ENCODE measurements at regions not wholly inside any gene's neighbourhood (a gene's known extent, or its start where the extent isn't known, plus 50 kb on each side); places are given as distances from the start of the nearest gene placed in this dataset.

GRCh38 chr12:23115984-23116383 is 491.0 kb downstream of the ETNK1 start:
- no peak for TF ChIP-seq CTCF (IDR thresholded peaks at IDR 0.05)
- no peak for TF ChIP-seq POLR2A (IDR thresholded peaks at IDR 0.05)

Data from lower leg skin (tissue), 3 donors.